Mesothelial cell of epicardium (in vitro differentiated cells): ENCODE measurements at regions not wholly inside any gene's neighbourhood (a gene's known extent, or its start where the extent isn't known, plus 50 kb on each side); places are given as distances from the start of the nearest gene placed in this dataset.

Experiments
- DNase-seq, 2 experiments: peaks; one replicate each; pipeline ENCODE4 v3.0.0; 2021; ENCODE audit warnings: low spot score in 2 of 2; ENCODE audit not compliant: unreplicated experiment in 2 of 2
- H3K27ac Mint-ChIP-seq: 2 replicates; pipeline ENCODE4 v1.8.0; 2021; ENCODE audit warnings: mixed read lengths
- H3K27me3 Mint-ChIP-seq: 2 replicates; pipeline ENCODE4 v1.8.0; 2021; ENCODE audit warnings: low read depth, mixed read lengths
- H3K36me3 Mint-ChIP-seq: 2 replicates; pipeline ENCODE4 v1.8.0; 2021; ENCODE audit warnings: mixed read lengths
- H3K4me1 Mint-ChIP-seq: 2 replicates; pipeline ENCODE4 v1.8.0; 2021; ENCODE audit warnings: mixed read lengths
- H3K4me3 Mint-ChIP-seq: 2 replicates; pipeline ENCODE4 v1.8.0; 2021; ENCODE audit warnings: mild to moderate bottlenecking, moderate library complexity, mixed read lengths
- H3K9me3 Mint-ChIP-seq: 2 replicates; pipeline ENCODE4 v1.8.0; 2021; ENCODE audit warnings: mixed read lengths
- TF ChIP-seq, protein P1 (sequence below): fragments of 200-600 bp; sonication (generic); IDR thresholded peaks from one replicate; pipeline ENCODE4 v1.5.0; 2021; ENCODE audit warnings: antibody characterized with exemption; ENCODE audit not compliant: unreplicated experiment

DNA sequence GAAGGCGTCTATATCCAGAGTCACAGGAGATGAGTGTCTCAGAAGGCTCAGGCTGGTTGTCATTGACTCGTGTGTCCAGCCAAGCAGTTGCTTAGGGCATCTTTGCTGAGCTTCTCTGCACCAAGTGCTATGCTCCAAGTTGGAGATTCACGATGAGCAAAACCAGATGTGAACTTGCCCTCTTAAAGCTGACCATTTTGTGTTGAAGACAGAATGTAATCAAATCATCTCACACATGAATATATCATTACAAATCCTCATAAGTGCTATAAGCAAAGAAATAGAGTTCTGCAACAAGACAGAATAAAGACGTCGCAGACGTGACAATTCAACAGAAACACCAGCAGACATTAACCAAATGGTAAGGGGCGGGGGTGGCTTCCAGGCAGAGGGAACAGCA lies 103.9 kb downstream of the ALDH8A1 start:
- H3K27ac Mint-ChIP-seq, result no peak overlapping the region
- peaks cover 5% of the 10 kb centered on the region for H3K4me1 Mint-ChIP-seq
- H3K4me3 Mint-ChIP-seq, result no peak overlapping the region
- TF ChIP-seq, protein P1, sequence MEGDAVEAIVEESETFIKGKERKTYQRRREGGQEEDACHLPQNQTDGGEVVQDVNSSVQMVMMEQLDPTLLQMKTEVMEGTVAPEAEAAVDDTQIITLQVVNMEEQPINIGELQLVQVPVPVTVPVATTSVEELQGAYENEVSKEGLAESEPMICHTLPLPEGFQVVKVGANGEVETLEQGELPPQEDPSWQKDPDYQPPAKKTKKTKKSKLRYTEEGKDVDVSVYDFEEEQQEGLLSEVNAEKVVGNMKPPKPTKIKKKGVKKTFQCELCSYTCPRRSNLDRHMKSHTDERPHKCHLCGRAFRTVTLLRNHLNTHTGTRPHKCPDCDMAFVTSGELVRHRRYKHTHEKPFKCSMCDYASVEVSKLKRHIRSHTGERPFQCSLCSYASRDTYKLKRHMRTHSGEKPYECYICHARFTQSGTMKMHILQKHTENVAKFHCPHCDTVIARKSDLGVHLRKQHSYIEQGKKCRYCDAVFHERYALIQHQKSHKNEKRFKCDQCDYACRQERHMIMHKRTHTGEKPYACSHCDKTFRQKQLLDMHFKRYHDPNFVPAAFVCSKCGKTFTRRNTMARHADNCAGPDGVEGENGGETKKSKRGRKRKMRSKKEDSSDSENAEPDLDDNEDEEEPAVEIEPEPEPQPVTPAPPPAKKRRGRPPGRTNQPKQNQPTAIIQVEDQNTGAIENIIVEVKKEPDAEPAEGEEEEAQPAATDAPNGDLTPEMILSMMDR, result no peak
- H3K9me3 Mint-ChIP-seq, result no peaks in the 10 kb centered on the region
- no peaks in the 10 kb centered on the region for H3K36me3 Mint-ChIP-seq
- DNase-seq, result no peak
- no peaks in the 10 kb centered on the region for H3K27me3 Mint-ChIP-seq

DNA sequence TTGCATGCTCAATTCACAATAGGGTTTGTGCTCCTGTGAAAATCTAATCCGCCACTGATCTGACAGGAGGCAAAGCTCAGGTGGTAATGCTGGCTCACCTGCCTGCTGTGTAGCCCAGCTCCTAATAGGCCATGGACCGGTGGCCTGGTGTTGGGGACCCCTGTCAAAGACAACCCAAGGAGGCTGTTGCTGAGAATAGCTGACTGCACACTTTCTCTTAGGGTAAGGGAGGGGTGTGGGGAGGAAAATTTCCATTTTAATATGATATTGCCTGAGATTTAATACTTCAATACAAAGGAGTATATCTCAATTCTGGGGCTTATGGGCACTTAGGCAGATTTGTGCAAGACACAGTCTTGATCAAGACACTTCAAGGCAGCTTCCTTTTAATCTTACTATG lies 105.8 kb downstream of the ALDH8A1 start:
- DNase-seq, result no peak
- TF ChIP-seq, protein P1, result no peak
- H3K4me3 Mint-ChIP-seq, result no peak overlapping the region
- peaks cover 2% of the 10 kb centered on the region for H3K4me1 Mint-ChIP-seq
- no peaks in the 10 kb centered on the region for H3K36me3 Mint-ChIP-seq
- no peak overlapping the region for H3K27ac Mint-ChIP-seq
- H3K9me3 Mint-ChIP-seq, result no peaks in the 10 kb centered on the region
- no peaks in the 10 kb centered on the region for H3K27me3 Mint-ChIP-seq

- Mint-ChIP-seq H3K27ac (no peak overlapping the region), H3K36me3 (no peaks in the 10 kb centered on the region), H3K4me1 (peaks cover 12% of the 10 kb centered on the region), H3K27me3 (no peaks in the 10 kb centered on the region), H3K9me3 (no peaks in the 10 kb centered on the region), H3K4me3 (no peak overlapping the region)
- TF ChIP-seq, protein P1, result no peak
- no peak for DNase-seq
These were observed 109.6 kb downstream of the ALDH8A1 start for GRCh38 chr6:134840086-134840867.

DNA sequence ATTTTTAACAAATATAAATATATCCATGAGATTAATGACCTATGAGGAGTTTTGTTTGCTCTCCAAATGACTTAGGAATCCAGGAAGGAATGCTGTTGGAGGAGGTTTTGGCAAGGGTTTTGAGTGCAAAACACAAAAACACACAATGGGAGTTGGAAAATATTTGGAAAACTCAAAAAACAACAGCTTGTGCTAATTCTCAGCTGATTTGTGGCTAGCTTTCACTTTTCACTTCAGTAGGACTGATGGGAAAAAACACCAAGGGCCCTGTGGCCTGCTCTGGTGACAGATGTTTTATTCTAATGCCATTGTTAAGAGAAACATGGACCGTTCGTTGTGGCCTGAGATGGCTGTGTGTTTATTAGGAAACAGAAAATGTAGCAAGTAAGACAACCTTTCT lies 113.9 kb downstream of the ALDH8A1 start:
- Mint-ChIP-seq H3K27me3 (no peaks in the 10 kb centered on the region), H3K4me3 (no peak overlapping the region), H3K9me3 (no peaks in the 10 kb centered on the region), H3K4me1 (peaks cover 19% of the 10 kb centered on the region), H3K36me3 (no peaks in the 10 kb centered on the region), H3K27ac (no peak overlapping the region)
- TF ChIP-seq, protein P1, result no peak
- no peak for DNase-seq

DNA sequence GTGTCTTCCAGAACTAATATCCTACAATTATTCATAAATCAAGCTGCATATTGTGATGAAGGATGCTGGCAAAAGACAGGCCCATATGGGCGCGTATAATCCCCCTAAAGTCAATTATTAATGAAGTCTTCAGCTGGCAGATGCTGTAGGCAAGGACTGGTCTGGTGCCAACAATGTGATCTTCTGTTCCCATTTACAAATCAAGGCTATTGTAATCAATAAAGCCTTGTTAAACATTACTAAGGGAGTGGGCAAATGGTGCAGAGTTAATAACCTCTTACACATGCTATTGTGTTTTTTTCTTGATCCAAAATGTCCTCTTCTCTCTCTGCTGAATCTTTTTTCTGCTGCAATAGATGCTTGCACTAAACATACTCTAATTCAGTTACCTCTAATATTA lies 119.0 kb downstream of the ALDH8A1 start:
- H3K4me1 Mint-ChIP-seq, result peaks cover 15% of the 10 kb centered on the region
- no peak overlapping the region for H3K4me3 Mint-ChIP-seq
- peaks cover 2% of the 10 kb centered on the region for H3K36me3 Mint-ChIP-seq
- H3K27ac Mint-ChIP-seq, result no peak overlapping the region
- H3K9me3 Mint-ChIP-seq, result peaks cover 4% of the 10 kb centered on the region
- TF ChIP-seq, protein P1, result no peak
- DNase-seq, result no peak
- H3K27me3 Mint-ChIP-seq, result no peaks in the 10 kb centered on the region
